ENCODE measurements at regions not wholly inside any gene's neighbourhood (a gene's known extent, or its start where the extent isn't known, plus 50 kb on each side); places are given as distances from the start of the nearest gene placed in this dataset.

DNA sequence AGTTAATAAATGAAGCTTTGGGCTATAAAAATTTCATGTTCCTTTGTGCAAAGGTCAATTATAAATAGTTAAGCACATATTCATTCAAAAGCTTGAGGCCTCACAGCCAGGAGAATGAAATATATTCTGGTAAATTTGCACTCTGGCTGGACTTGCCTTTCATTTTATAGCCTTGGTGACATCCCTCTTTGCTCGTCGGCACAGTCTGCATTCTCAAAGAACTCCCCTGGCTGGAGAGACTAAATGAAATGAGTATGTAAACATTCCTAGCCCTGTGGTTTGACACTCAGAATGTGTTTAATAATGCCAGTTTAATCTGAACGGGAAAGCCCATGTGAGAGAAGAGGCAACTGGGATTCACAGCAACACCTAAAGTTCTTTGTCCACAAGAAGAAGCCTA lies 285.6 kb downstream of the BRINP1 start:
- DNase-seq: no peak
- in situ Hi-C loops (cut with HindIII; ENCODE audit: low pct_ligation_motif_present, low pct_unique_long_range_greater_than_20kb, low sequenced_read_pairs): no loop called here

DNA sequence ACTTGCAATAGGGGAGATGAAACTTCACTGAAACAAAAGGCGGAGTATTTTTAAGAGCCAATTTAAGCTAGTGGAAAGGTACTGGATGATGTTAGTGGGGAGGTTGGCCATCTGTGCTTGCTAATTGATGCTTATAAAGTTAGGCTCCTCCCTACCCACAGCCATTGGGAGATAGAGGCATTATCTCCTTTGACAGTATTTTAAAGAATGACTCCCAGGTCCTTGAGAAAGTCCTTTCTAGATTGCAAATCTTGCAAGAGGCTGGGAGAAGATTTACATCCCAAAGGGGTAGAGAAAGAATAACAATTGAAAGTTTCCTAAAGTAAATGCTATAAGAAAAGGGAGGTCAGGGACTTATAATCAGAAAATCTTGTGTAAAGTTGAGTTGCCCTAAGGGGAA lies 282.6 kb downstream of the BRINP1 start:
- no peak for DNase-seq
- in situ Hi-C loops (cut with HindIII; ENCODE audit: low pct_ligation_motif_present, low pct_unique_long_range_greater_than_20kb, low sequenced_read_pairs): no loop called here

DNA sequence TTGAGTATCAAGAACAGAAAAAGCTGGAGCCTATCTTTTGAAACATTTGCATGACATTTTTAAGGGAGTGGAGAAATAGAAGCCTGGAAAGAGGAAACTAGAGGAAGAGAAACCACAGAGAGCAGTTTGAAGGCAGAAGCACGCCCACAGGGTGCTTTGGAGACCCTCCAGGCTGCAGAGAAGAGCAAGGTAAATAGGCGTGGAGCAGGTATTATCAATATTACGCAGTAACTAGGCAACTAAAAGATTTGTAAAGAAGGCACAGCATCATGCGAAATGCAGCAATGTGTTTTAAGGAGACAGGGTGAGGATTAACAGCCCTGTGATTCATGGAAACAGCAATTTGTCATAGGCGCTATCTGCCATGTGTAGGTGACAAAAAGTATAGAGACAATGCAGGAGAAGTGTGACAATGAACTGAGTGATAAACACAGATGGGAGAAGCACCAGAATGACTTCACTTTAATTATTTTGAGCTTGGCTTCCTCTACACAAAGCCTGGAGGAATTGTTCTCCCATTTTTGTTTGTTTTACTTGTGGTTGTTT lies 281.2 kb downstream of the BRINP1 start:
- in situ Hi-C loops (cut with HindIII; ENCODE audit: low pct_ligation_motif_present, low pct_unique_long_range_greater_than_20kb, low sequenced_read_pairs): no loop called here

DNA sequence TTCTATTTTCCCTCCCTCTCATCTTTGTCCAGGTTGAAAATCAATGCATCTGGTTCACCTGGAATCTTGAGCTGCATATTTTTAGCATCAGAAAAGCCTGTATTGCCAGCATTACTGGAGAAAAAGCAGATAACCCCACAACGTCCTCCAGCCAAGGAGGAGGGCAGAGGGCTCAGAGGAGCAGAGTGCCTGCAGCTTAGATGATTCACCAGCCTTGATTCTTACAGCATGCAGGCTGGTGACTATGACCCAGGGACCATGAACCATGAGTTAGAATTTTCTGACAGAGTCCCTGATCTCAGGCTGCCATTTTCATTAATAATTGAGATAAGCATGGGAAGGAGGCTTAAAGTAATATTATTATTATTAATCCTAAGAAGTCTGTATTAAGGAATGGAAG lies 278.2 kb downstream of the BRINP1 start:
- in situ Hi-C loops (cut with HindIII; ENCODE audit: low pct_ligation_motif_present, low pct_unique_long_range_greater_than_20kb, low sequenced_read_pairs): no loop called here
- no peak for DNase-seq

More for the DNA sequence above, 281.2 kb downstream of the BRINP1 start:
- no peak for DNase-seq

DNA sequence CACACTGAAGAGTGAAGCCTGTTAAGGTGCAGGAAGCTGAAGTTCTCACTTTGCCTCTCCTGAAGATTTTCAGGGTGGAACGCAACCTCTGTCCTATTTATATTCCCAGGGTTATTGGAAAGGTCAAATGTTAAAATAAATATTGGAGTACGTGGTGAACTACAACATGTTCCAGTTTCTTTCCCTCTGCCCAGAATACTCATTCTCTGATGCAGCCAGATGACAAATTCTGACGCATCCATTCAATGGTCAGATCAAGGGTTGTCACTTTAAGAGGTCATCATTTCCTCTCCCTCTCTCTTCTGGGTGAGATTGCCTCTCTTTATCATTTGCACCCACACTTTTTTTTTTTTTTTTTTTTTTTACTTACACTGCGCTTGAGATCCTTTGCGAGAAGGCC lies 277.1 kb downstream of the BRINP1 start:
- no peak for DNase-seq
- in situ Hi-C loops (cut with HindIII; ENCODE audit: low pct_ligation_motif_present, low pct_unique_long_range_greater_than_20kb, low sequenced_read_pairs): no loop called here

DNA sequence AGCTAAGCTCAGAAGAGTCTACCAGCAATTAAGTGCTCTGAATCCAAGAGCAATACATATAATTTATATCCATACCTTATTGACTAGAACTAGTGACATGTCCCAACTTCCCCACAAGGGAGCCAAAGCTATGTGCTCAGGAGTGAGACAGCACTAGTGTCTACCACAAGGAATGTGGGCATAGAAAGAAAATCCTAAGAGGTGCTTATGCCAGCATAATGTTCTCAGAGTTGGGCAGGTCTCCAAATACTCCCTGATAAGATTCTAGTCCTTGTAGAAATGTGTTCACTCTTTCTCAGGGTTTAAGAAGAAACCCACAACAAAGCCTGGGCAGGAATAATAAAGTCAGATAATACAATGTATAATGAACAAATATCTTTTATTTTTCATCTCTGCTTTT lies 275.1 kb downstream of the BRINP1 start:
- in situ Hi-C loops (cut with HindIII; ENCODE audit: low pct_ligation_motif_present, low pct_unique_long_range_greater_than_20kb, low sequenced_read_pairs): no loop called here
- no peak for DNase-seq

DNA sequence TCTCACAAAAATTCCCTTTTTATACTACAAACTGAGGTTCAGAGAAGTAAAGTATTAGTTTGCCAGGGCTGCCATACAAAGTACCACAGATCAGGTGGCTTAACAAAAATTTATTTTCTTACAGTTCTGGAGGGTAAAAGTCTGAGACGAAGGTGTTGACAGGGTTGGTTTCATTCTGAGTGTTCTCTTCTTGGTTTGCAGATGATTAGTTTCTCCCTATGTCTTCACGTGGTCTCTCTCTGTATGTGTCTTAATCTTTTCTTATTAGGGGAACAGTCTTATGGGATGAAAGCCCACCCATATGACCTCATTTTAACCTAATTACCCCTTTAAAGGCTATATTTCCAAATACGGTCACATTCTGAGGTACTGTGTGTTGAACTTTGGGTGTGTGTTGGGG lies 274.2 kb downstream of the BRINP1 start:
- DNase-seq: no peak
- in situ Hi-C loops (cut with HindIII; ENCODE audit: low pct_ligation_motif_present, low pct_unique_long_range_greater_than_20kb, low sequenced_read_pairs): no loop called here

DNA sequence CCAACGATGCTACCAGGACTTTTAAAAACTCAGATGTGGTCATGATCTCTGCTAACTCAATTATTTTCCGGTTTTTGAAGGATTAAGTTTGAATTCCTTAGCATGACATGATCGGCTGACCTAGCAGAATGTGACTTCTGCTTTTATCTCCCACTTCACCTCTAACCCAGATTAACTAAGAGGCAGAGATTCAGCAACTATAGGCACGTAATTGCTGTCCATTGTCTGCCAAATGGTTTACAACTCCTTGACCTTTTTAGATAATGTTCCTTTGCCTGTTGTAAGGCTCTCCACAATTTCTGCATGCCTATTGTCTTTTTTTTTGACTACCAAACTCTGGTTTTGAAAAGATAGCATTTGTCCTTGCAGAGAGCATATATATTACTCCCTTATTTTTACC lies 268.2 kb downstream of the BRINP1 start:
- DNase-seq: no peak
- in situ Hi-C loops (cut with HindIII; ENCODE audit: low pct_ligation_motif_present, low pct_unique_long_range_greater_than_20kb, low sequenced_read_pairs): no loop called here

DNA sequence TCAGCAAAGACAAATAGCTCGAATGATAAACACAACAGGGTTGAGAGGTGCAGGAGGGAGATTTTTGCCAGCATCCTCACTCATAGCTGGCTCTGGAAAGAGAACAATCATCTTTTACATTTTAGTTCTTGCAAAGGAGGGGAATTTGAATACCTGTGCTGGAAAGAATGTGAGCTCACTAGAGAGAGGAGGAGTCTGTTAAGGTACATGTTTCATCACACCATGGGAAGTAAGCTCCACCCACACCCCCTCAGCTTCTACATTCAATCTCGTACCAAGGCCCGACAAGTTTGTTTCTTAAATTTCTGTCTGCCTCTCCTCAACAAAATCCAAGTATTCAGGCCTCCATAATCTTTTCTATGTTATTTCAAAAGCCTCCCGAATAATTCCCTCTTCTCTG lies 254.6 kb downstream of the BRINP1 start:
- DNase-seq: no peak

More for the DNA sequence above, 254.6 kb downstream of the BRINP1 start:
- in situ Hi-C loops (cut with HindIII; ENCODE audit: low pct_ligation_motif_present, low pct_unique_long_range_greater_than_20kb, low sequenced_read_pairs): no loop called here
